Smooth muscle cell (in vitro differentiated cells): ENCODE measurements at regions not wholly inside any gene's neighbourhood (a gene's known extent, or its start where the extent isn't known, plus 50 kb on each side); places are given as distances from the start of the nearest gene placed in this dataset.

ENCODE experiments used
- DNase-seq: peaks from one replicate; lab custom pipeline; 2025; ENCODE audit not compliant: unreplicated experiment; lab: John Stamatoyannopoulos, UW
- H2AFZ ChIP-seq: fragments of 200-600 bp; sonication (generic); 2 replicates; pipeline ENCODE4 v1.6.0; 2016; ENCODE audit warnings: antibody characterized with exemption, low read depth, mild to moderate bottlenecking
- H3F3A ChIP-seq: fragments of 200-600 bp; sonication (generic); 2 replicates; pipeline ENCODE4 v1.6.0; 2017; ENCODE audit warnings: antibody characterized with exemption, low read depth
- H3K27ac ChIP-seq: fragments of 200-600 bp; sonication (generic); 2 replicates; pipeline ENCODE4 v1.5.1; 2016; ENCODE audit warnings: low read depth, mild to moderate bottlenecking
- H3K27me3 ChIP-seq: fragments of 200-600 bp; sonication (generic); 2 replicates; pipeline ENCODE4 v1.6.1; 2016; ENCODE audit warnings: low read depth, mild to moderate bottlenecking
- H3K36me3 ChIP-seq: fragments of 200-600 bp; sonication (generic); 2 replicates; pipeline ENCODE4 v1.5.1; 2016; ENCODE audit warnings: low read depth
- H3K4me1 ChIP-seq: fragments of 200-600 bp; sonication (generic); 2 replicates; pipeline ENCODE4 v1.5.1; 2016; ENCODE audit warnings: low read depth
- H3K4me2 ChIP-seq: fragments of 200-600 bp; sonication (generic); 2 replicates; pipeline ENCODE4 v1.6.0; 2016; ENCODE audit warnings: mild to moderate bottlenecking
- H3K4me3 ChIP-seq: fragments of 200-600 bp; sonication (generic); 2 replicates; pipeline ENCODE4 v1.5.1; 2016; ENCODE audit warnings: mild to moderate bottlenecking
- H3K79me2 ChIP-seq: fragments of 200-600 bp; sonication (generic); 2 replicates; pipeline ENCODE4 v1.6.0; 2016; ENCODE audit warnings: low read depth, mild to moderate bottlenecking
- H3K9ac ChIP-seq: fragments of 200-600 bp; sonication (generic); 2 replicates; pipeline ENCODE4 v1.6.0; 2016; ENCODE audit warnings: low read depth
- H3K9me3 ChIP-seq: fragments of 200-600 bp; sonication (generic); replicated peaks from 2 replicates; pipeline ENCODE4 v1.5.1; 2016; ENCODE audit warnings: low read depth
- H4K20me1 ChIP-seq: fragments of 200-600 bp; sonication (generic); 2 replicates; pipeline ENCODE4 v1.6.0; 2016; ENCODE audit warnings: low read depth
- CTCF ChIP-seq: fragments of 200-600 bp; sonication (generic); IDR thresholded peaks from 2 replicates; pipeline ENCODE4 v1.5.1; 2017; ENCODE audit warnings: borderline replicate concordance, mild to moderate bottlenecking, antibody characterized with exemption; ENCODE audit not compliant: insufficient read depth, poor library complexity, severe bottlenecking
- WGBS: methylation state at CpG from one replicate; pipeline ENCODE4 v1.1.7; 2016; ENCODE audit warnings: low lambda C conversion rate; 5-methylcytosine and 5-hydroxymethylcytosine counted together

GRCh38 chr6:95949985-95950384 lies 65.8 kb upstream of the FUT9 start:
- no peaks in the 10 kb centered on the region for H3K36me3 ChIP-seq
- 84% methylated on average over 2 of the region's 2 CpGs for WGBS
- no peak overlapping the region for H3K4me2 ChIP-seq
- H3K79me2 ChIP-seq = no peaks in the 10 kb centered on the region
- TF ChIP-seq CTCF = no peak
- H3K27ac ChIP-seq = no peak overlapping the region
- H3K4me1 ChIP-seq = no peaks in the 10 kb centered on the region
- no peaks in the 10 kb centered on the region for H3F3A ChIP-seq
- H3K9ac ChIP-seq = no peak overlapping the region
- no peaks in the 10 kb centered on the region for H3K9me3 ChIP-seq
- no peaks in the 10 kb centered on the region for H3K27me3 ChIP-seq
- H2AFZ ChIP-seq = no peak overlapping the region
- H3K4me3 ChIP-seq = no peak overlapping the region
- H4K20me1 ChIP-seq = no peaks in the 10 kb centered on the region
- DNase-seq = no peak

- Histone ChIP-seq H3K9ac (no peak overlapping the region), H3K4me1 (no peaks in the 10 kb centered on the region), H3K36me3 (no peaks in the 10 kb centered on the region), H3K27ac (no peak overlapping the region), H4K20me1 (no peaks in the 10 kb centered on the region), H3K79me2 (no peaks in the 10 kb centered on the region), H3K4me2 (no peak overlapping the region), H3K27me3 (no peaks in the 10 kb centered on the region), H3F3A (no peaks in the 10 kb centered on the region), H3K4me3 (no peak overlapping the region), H2AFZ (no peak overlapping the region), H3K9me3 (no peaks in the 10 kb centered on the region)
- 91% methylated on average over 1 of the region's 1 CpG for WGBS
- TF ChIP-seq CTCF = no peak
- no peak for DNase-seq
Observed at GRCh38 chr6:95958686-95959085, 57.1 kb upstream of the FUT9 start.

GRCh38 chr6:95959261-95959660 lies 56.5 kb upstream of the FUT9 start:
- H4K20me1 ChIP-seq = no peaks in the 10 kb centered on the region

More at GRCh38 chr6:95959261-95959660, 56.5 kb upstream of the FUT9 start:
- H3K79me2 ChIP-seq = no peaks in the 10 kb centered on the region
- H2AFZ ChIP-seq = no peak overlapping the region
- no peak overlapping the region for H3K4me3 ChIP-seq
- H3K4me2 ChIP-seq = no peak overlapping the region
- no peaks in the 10 kb centered on the region for H3K36me3 ChIP-seq
- DNase-seq = no peak
- no peak for TF ChIP-seq CTCF
- H3K27ac ChIP-seq = no peak overlapping the region
- H3K9ac ChIP-seq = no peak overlapping the region
- H3K9me3 ChIP-seq = no peaks in the 10 kb centered on the region
- H3K4me1 ChIP-seq = no peaks in the 10 kb centered on the region
- H3F3A ChIP-seq = no peaks in the 10 kb centered on the region
- H3K27me3 ChIP-seq = no peaks in the 10 kb centered on the region
